NCI-H1417 treated with DMSO at 0.1 percent for 48 hours (cell line): ENCODE measurements at regions not wholly inside any gene's neighbourhood (a gene's known extent, or its start where the extent isn't known, plus 50 kb on each side); places are given as distances from the start of the nearest gene placed in this dataset.
A peak's percentile ranks its signal among the peaks of the same experiment; 100 is the strongest.

Source experiments
- DNase-seq: peaks from one replicate; lab custom pipeline; 2025; lab: John Stamatoyannopoulos, UW

GRCh38 chr11:45597097-45597496, 68.3 kb downstream of the CHST1 start:
- no peak for DNase-seq

- DNase-seq: no peak
Observed at GRCh38 chr11:45596571-45596970, 68.9 kb downstream of the CHST1 start.

GRCh38 chr11:45593992-45594391, 71.4 kb downstream of the CHST1 start:
- no peak for DNase-seq

- DNase-seq: no peak
Observed at GRCh38 chr11:45592636-45593035, 72.8 kb downstream of the CHST1 start.

- DNase-seq: no peak
Observed at GRCh38 chr11:45590743-45591142, 74.7 kb downstream of the CHST1 start.

- no peak for DNase-seq
Observed at GRCh38 chr11:45585205-45585604, 80.2 kb downstream of the CHST1 start.

- DNase-seq: no peak
Observed at GRCh38 chr11:45583981-45584566, 81.3 kb downstream of the CHST1 start.

- DNase-seq: no peak
Observed at GRCh38 chr11:45580399-45580798, 85.0 kb downstream of the CHST1 start.

GRCh38 chr11:45578316-45578715, 87.1 kb downstream of the CHST1 start:
- DNase-seq: no peak

GRCh38 chr11:45577752-45578151, 87.7 kb downstream of the CHST1 start:
- no peak for DNase-seq

GRCh38 chr11:45576461-45577215, 88.8 kb downstream of the CHST1 start:
- DNase-seq: no peak

- DNase-seq: no peak
Observed at GRCh38 chr11:45573728-45574127, 91.7 kb downstream of the CHST1 start.

- no peak for DNase-seq
Observed at GRCh38 chr11:45572354-45573123, 92.9 kb downstream of the CHST1 start.

GRCh38 chr11:45569776-45570175, 95.6 kb downstream of the CHST1 start:
- DNase-seq: no peak

GRCh38 chr11:45568049-45568448, 97.4 kb downstream of the CHST1 start:
- DNase-seq: no peak

GRCh38 chr11:45565446-45565988, 99.9 kb downstream of the CHST1 start:
- DNase-seq: no peak

GRCh38 chr11:45563810-45564209, 101.6 kb downstream of the CHST1 start:
- no peak for DNase-seq

- peak; percentile 56 for DNase-seq
Observed at GRCh38 chr11:45563171-45563570, 102.3 kb downstream of the CHST1 start.

GRCh38 chr11:45560913-45561281, 104.5 kb downstream of the CHST1 start:
- peak; percentile 3 for DNase-seq

- DNase-seq: no peak
Observed at GRCh38 chr11:45560155-45560912, 105.1 kb downstream of the CHST1 start.

GRCh38 chr11:45556851-45557707, 108.3 kb downstream of the CHST1 start:
- DNase-seq: no peak
